Coronary artery (tissue), 2 donors: ENCODE measurements at regions not wholly inside any gene's neighbourhood (a gene's known extent, or its start where the extent isn't known, plus 50 kb on each side); places are given as distances from the start of the nearest gene placed in this dataset.
"Not testable (repeated sequence)": the region's sequence is repeated elsewhere in the genome, so short reads cannot be mapped to it uniquely, and the experiment has no call there.

Source experiments
- DNase-seq: peaks from one replicate; pipeline ENCODE4 v3.0.0-alpha.2; 2017; ENCODE audit warnings: low spot score
- H3K27ac ChIP-seq, 2 donors: fragments of 200-600 bp; sonication (generic); one replicate each; pipeline ENCODE4 v1.5.1; 2016 to 2019
- H3K4me3 ChIP-seq: fragments of 200-600 bp; sonication (generic); 2 replicates; pipeline ENCODE4 v1.5.1; 2016; ENCODE audit warnings: mild to moderate bottlenecking, moderate library complexity
- TF ChIP-seq, protein P1 (sequence below): fragments of 200-600 bp; sonication (generic); IDR thresholded peaks from one replicate; pipeline ENCODE4 v1.5.1; 2019; ENCODE audit warnings: antibody characterized with exemption

- TF ChIP-seq, protein P1, sequence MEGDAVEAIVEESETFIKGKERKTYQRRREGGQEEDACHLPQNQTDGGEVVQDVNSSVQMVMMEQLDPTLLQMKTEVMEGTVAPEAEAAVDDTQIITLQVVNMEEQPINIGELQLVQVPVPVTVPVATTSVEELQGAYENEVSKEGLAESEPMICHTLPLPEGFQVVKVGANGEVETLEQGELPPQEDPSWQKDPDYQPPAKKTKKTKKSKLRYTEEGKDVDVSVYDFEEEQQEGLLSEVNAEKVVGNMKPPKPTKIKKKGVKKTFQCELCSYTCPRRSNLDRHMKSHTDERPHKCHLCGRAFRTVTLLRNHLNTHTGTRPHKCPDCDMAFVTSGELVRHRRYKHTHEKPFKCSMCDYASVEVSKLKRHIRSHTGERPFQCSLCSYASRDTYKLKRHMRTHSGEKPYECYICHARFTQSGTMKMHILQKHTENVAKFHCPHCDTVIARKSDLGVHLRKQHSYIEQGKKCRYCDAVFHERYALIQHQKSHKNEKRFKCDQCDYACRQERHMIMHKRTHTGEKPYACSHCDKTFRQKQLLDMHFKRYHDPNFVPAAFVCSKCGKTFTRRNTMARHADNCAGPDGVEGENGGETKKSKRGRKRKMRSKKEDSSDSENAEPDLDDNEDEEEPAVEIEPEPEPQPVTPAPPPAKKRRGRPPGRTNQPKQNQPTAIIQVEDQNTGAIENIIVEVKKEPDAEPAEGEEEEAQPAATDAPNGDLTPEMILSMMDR, result no peak
- H3K27ac ChIP-seq, result no peak overlapping the region
- H3K4me3 ChIP-seq, result no peak overlapping the region
- DNase-seq, result no peak
Observed at GRCh38 chr2:150209746-150210145, 277.7 kb downstream of the RND3 start.

- no peak for DNase-seq
- no peak overlapping the region for H3K4me3 ChIP-seq
- TF ChIP-seq, protein P1, result no peak
- no peak overlapping the region for H3K27ac ChIP-seq
Observed at GRCh38 chr2:150208689-150209088, 278.8 kb downstream of the RND3 start.

DNA sequence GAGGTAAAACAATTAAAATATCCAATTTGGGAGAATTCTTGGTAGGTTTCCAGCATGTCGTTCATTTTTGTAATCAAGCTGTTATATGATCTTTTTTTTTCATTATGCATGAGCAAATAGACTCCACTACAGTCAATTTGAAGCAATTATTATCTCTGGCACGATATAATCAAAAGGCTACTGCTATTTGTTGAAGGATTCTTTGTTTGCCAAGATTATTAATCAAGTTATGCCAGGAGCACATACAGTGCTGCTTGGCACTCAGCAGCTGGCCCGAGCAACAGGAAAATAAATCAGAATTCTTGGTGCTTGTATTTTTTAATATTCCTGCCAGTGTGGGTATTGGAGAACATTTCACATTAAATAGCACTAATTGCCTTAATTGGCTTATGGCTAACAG lies 279.5 kb downstream of the RND3 start:
- TF ChIP-seq, protein P1, result no peak
- DNase-seq, result no peak
- no peak overlapping the region for H3K4me3 ChIP-seq
- peak overlapping the region in 1 of 2 donors; percentile 8 for H3K27ac ChIP-seq

DNA sequence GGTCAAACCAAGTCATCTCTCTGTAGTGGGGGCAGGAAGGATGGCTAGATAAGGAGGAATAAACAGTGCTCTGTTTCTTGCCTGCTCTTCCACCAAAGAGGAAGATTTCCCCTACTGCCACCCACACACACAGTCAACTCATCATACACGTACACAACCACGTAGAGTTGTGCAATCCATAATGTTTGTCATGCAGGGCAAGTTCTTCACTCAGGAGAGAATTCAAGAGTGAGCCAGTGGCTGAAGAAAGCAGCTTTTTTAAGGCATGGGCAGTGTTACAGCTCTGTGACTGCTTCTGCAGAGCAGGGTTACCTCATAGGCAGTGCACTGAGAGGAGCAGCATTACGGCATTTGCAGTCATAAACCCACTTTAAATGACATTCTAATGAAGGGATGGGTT lies 283.0 kb downstream of the RND3 start:
- no peak for DNase-seq
- TF ChIP-seq, protein P1, result no peak

DNA sequence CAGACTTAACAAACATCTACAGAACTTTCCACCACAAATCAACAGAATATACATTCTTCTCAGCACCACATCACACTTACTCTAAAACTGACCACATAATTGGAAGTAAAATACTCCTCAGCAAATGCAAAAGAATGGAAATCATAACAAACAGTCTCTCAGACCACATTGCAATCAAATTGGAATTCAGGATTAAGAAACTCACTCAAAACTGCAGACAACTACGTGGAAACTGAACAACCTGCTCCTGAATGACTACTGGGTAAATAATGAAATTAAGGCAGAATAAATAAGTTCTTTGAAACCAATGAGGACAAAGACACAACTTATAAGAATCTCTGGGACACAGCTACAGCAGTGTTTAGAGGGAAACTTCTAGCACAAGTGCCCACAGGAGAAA lies 292.7 kb downstream of the RND3 start:
- not testable (repeated sequence) for H3K4me3 ChIP-seq, DNase-seq, H3K27ac ChIP-seq

More for the DNA sequence above, 283.0 kb downstream of the RND3 start:
- Histone ChIP-seq H3K4me3 (no peak overlapping the region), H3K27ac (no peak overlapping the region)

DNA sequence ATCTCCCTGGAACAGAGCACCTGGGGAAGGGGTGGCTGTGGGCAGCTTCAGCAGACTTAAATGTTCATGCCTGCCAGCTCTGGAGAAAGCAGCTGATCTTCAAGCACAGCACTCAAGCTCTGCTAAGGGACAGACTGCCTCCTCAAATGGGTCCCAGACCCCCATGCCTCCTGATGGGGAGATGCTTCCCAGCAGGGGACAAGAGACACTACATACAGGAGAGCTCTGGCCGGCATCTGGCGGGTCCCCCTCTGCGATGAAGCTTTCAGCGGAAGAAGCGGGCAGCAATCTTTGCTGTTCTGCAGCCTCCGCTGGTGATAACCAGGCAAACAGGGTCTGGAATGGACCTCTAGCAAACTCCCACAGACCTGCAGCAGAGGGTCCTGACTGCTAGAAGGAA lies 294.8 kb downstream of the RND3 start:
- DNase-seq, result no peak
- Histone ChIP-seq H3K27ac (no peak overlapping the region), H3K4me3 (no peak overlapping the region)
- TF ChIP-seq, protein P1, result no peak

- TF ChIP-seq, protein P1, result no peak
- Histone ChIP-seq H3K4me3 (no peak overlapping the region), H3K27ac (no peak overlapping the region)
- no peak for DNase-seq
Observed at GRCh38 chr2:150191349-150191748, 296.1 kb downstream of the RND3 start.

DNA sequence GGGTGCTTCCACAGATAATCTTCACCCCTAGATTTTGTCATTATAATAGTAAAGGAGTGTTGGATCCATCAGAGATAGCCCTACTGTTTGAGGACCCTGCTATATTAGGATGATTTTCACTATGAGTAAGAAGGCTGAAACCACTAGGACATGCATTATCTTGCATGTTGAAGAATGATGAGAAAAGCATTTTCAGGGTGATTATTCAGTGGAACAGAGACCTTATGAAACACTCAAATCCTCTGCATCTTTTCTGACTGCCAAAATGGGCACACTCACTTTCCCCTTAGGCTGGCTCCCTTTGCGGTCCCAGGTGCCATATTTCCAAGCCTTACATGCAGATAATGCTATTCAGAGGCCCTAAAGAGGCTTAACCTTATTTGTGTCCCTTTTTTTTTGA lies 296.9 kb downstream of the RND3 start:
- Histone ChIP-seq H3K27ac (no peak overlapping the region), H3K4me3 (no peak overlapping the region)
- DNase-seq, result no peak
- TF ChIP-seq, protein P1, result no peak
